Trophoblast cell (in vitro differentiated cells and primary cell): ENCODE measurements at regions not wholly inside any gene's neighbourhood (a gene's known extent, or its start where the extent isn't known, plus 50 kb on each side); places are given as distances from the start of the nearest gene placed in this dataset.

ENCODE experiments used
- DNase-seq, 2 donors: peaks; one replicate each; pipeline ENCODE4 v3.0.0-alpha.2; 2016
- H2AFZ ChIP-seq: 2 replicates; pipeline ENCODE4 v1.6.1; 2013; ENCODE audit warnings: low read length, moderate library complexity, mild to moderate bottlenecking; ENCODE audit not compliant: insufficient read depth, poor library complexity
- H2AK5ac ChIP-seq: 2 replicates; pipeline ENCODE4 v1.6.1; 2013; ENCODE audit warnings: mild to moderate bottlenecking, low read length
- H2BK120ac ChIP-seq: 2 replicates; pipeline ENCODE4 v1.6.1; 2013; ENCODE audit warnings: low read length, mild to moderate bottlenecking, moderate library complexity; ENCODE audit not compliant: insufficient read depth, poor library complexity
- H2BK12ac ChIP-seq: 2 replicates; pipeline ENCODE4 v1.6.1; 2013; ENCODE audit warnings: mild to moderate bottlenecking, low read length, moderate library complexity
- H2BK5ac ChIP-seq: 2 replicates; pipeline ENCODE4 v1.6.1; 2013; ENCODE audit warnings: low read length, low read depth, moderate library complexity, mild to moderate bottlenecking; ENCODE audit not compliant: poor library complexity
- H3K14ac ChIP-seq: 2 replicates; pipeline ENCODE4 v1.6.1; 2013; ENCODE audit warnings: mild to moderate bottlenecking, low read length
- H3K18ac ChIP-seq: 2 replicates; pipeline ENCODE4 v1.6.1; 2013; ENCODE audit warnings: mild to moderate bottlenecking, low read length
- H3K23ac ChIP-seq: 2 replicates; pipeline ENCODE4 v1.6.1; 2013; ENCODE audit warnings: low read length
- H3K27ac ChIP-seq: 2 replicates; pipeline ENCODE4 v1.5.1; 2013; ENCODE audit warnings: low read depth, mild to moderate bottlenecking, inconsistent platforms, low read length, moderate library complexity
- H3K27me3 ChIP-seq: 2 replicates; pipeline ENCODE4 v1.6.1; 2013; ENCODE audit warnings: inconsistent platforms, mild to moderate bottlenecking, low read length, moderate library complexity; ENCODE audit not compliant: insufficient read depth
- H3K36me3 ChIP-seq, 2 experiments: 1 replicate in 1 of 2; 2 replicates in 1 of 2; pipeline ENCODE4 v1.6.1; 2013; ENCODE audit warnings: low read length in 2 of 2, mild to moderate bottlenecking in 2 of 2, moderate library complexity in 1 of 2; ENCODE audit not compliant: insufficient read depth in 2 of 2, control insufficient read depth in 1 of 2
- H3K4ac ChIP-seq: 2 replicates; pipeline ENCODE4 v1.6.1; 2013; ENCODE audit warnings: low read depth, mild to moderate bottlenecking, low read length, moderate library complexity
- H3K4me1 ChIP-seq, 2 experiments: 1 replicate in 1 of 2; 2 replicates in 1 of 2; pipeline ENCODE4 v1.6.1; 2013; ENCODE audit warnings: low read length in 2 of 2, mild to moderate bottlenecking in 2 of 2, moderate library complexity in 1 of 2; ENCODE audit not compliant: insufficient read depth in 2 of 2, control insufficient read depth in 1 of 2
- H3K4me2 ChIP-seq: 2 replicates; pipeline ENCODE4 v1.6.1; 2013; ENCODE audit warnings: inconsistent platforms, mild to moderate bottlenecking, low read length, moderate library complexity
- H3K4me3 ChIP-seq: 2 replicates; pipeline ENCODE4 v1.5.1; 2013; ENCODE audit warnings: mild to moderate bottlenecking, low read depth, low read length, inconsistent platforms
- H3K79me1 ChIP-seq: one replicate; pipeline ENCODE4 v1.6.1; 2013; ENCODE audit warnings: low read length
- H3K79me2 ChIP-seq: 2 replicates; pipeline ENCODE4 v1.6.1; 2013; ENCODE audit warnings: low read length, mild to moderate bottlenecking; ENCODE audit not compliant: control insufficient read depth, insufficient read depth, poor library complexity
- H3K9ac ChIP-seq: 2 replicates; pipeline ENCODE4 v1.6.1; 2013; ENCODE audit warnings: mild to moderate bottlenecking, low read length
- H3K9me3 ChIP-seq: 2 replicates; pipeline ENCODE4 v1.6.1; 2013; ENCODE audit warnings: low read depth, mild to moderate bottlenecking, control low read depth, inconsistent platforms, low read length; ENCODE audit not compliant: insufficient read depth
- H4K12ac ChIP-seq: 2 replicates; pipeline ENCODE4 v1.6.1; 2013; ENCODE audit warnings: low read depth, mild to moderate bottlenecking, low read length, moderate library complexity
- H4K8ac ChIP-seq: 2 replicates; pipeline ENCODE4 v1.6.1; 2013; ENCODE audit warnings: low read depth, mild to moderate bottlenecking, low read length, moderate library complexity
- H4K91ac ChIP-seq: one replicate; pipeline ENCODE4 v1.6.1; 2013; ENCODE audit warnings: low read depth, mild to moderate bottlenecking, low read length, moderate library complexity
- WGBS: extraction: QIAGEN DNeasy Blood & Tissue Kit; methylation state at CpG from one replicate; pipeline ENCODE4 v1.1.7; 2013; ENCODE audit warnings: missing lambda C conversion rate; ENCODE audit not compliant: insufficient read length, insufficient coverage; ENCODE audit errors: extremely low coverage; 5-methylcytosine and 5-hydroxymethylcytosine counted together

GRCh38 chr3:110789315-110789714 is 282.3 kb upstream of the NECTIN3 start:
- H3K4me2 ChIP-seq, result no peak overlapping the region
- peaks cover 0 to 3% of the 10 kb centered on the region in 2 experiments for H3K4me1 ChIP-seq
- H2BK120ac ChIP-seq, result no peak overlapping the region
- H2AK5ac ChIP-seq, result no peak overlapping the region
- no peak overlapping the region for H3K23ac ChIP-seq
- H2BK5ac ChIP-seq, result no peak overlapping the region
- H3K79me2 ChIP-seq, result no peaks in the 10 kb centered on the region
- H3K14ac ChIP-seq, result no peak overlapping the region
- no peak overlapping the region for H3K27ac ChIP-seq
- H3K4me3 ChIP-seq, result no peak overlapping the region
- H2BK12ac ChIP-seq, result no peak overlapping the region
- no peak overlapping the region for H3K18ac ChIP-seq
- H4K12ac ChIP-seq, result no peak overlapping the region
- H3K4ac ChIP-seq, result no peak overlapping the region
- H2AFZ ChIP-seq, result no peak overlapping the region
- H4K8ac ChIP-seq, result no peak overlapping the region
- H3K36me3 ChIP-seq, result no peaks in the 10 kb centered on the region
- H3K9me3 ChIP-seq, result no peaks in the 10 kb centered on the region
- no peaks in the 10 kb centered on the region for H3K79me1 ChIP-seq
- DNase-seq, result peak in 1 of 2 donors; percentile 66
- H4K91ac ChIP-seq, result no peak overlapping the region
- WGBS, result no CpG with 5 or more reads among the region's 2 CpGs
- no peaks in the 10 kb centered on the region for H3K27me3 ChIP-seq
- H3K9ac ChIP-seq, result no peak overlapping the region

GRCh38 chr3:110790631-110791030 is 281.0 kb upstream of the NECTIN3 start:
- no peak overlapping the region for H4K8ac ChIP-seq
- no peak overlapping the region for H2BK5ac ChIP-seq
- H4K91ac ChIP-seq, result no peak overlapping the region
- no peak overlapping the region for H3K4me2 ChIP-seq
- H3K4ac ChIP-seq, result no peak overlapping the region
- H2AK5ac ChIP-seq, result no peak overlapping the region
- no peak overlapping the region for H3K27ac ChIP-seq
- peaks cover 0 to 3% of the 10 kb centered on the region in 2 experiments for H3K4me1 ChIP-seq
- no peaks in the 10 kb centered on the region for H3K79me1 ChIP-seq
- H2BK120ac ChIP-seq, result no peak overlapping the region
- DNase-seq, result no peak
- WGBS, result 100% methylated on average over 1 of the region's 2 CpGs
- H3K18ac ChIP-seq, result no peak overlapping the region
- H2BK12ac ChIP-seq, result no peak overlapping the region
- no peak overlapping the region for H3K9ac ChIP-seq
- H3K36me3 ChIP-seq, result no peaks in the 10 kb centered on the region
- H3K4me3 ChIP-seq, result no peak overlapping the region
- H3K79me2 ChIP-seq, result no peaks in the 10 kb centered on the region
- no peaks in the 10 kb centered on the region for H3K9me3 ChIP-seq
- no peak overlapping the region for H3K23ac ChIP-seq
- no peak overlapping the region for H4K12ac ChIP-seq
- no peak overlapping the region for H3K14ac ChIP-seq
- no peaks in the 10 kb centered on the region for H3K27me3 ChIP-seq
- no peak overlapping the region for H2AFZ ChIP-seq

- Histone ChIP-seq H3K79me1 (no peaks in the 10 kb centered on the region), H3K14ac (no peak overlapping the region), H3K27ac (no peak overlapping the region), H2BK12ac (no peak overlapping the region), H2BK120ac (no peak overlapping the region), H3K4me1 (peaks cover 0 to 3% of the 10 kb centered on the region in 2 experiments), H2AK5ac (no peak overlapping the region), H4K91ac (no peak overlapping the region), H4K12ac (no peak overlapping the region), H2AFZ (no peak overlapping the region), H3K9ac (no peak overlapping the region), H3K4ac (no peak overlapping the region), H4K8ac (no peak overlapping the region), H3K4me2 (no peak overlapping the region), H3K36me3 (no peaks in the 10 kb centered on the region), H3K9me3 (no peaks in the 10 kb centered on the region), H3K18ac (no peak overlapping the region), H3K27me3 (no peaks in the 10 kb centered on the region), H3K4me3 (no peak overlapping the region), H3K23ac (no peak overlapping the region), H2BK5ac (no peak overlapping the region), H3K79me2 (no peaks in the 10 kb centered on the region)
- no peak for DNase-seq
- no CpG with 5 or more reads among the region's 2 CpGs for WGBS
Observed at GRCh38 chr3:110791995-110792686, 279.5 kb upstream of the NECTIN3 start.

GRCh38 chr3:110793611-110794010 is 278.0 kb upstream of the NECTIN3 start:
- no peak overlapping the region for H3K9ac ChIP-seq
- no peak overlapping the region for H4K12ac ChIP-seq
- H3K36me3 ChIP-seq, result no peaks in the 10 kb centered on the region
- no peak overlapping the region for H2AFZ ChIP-seq
- no peak overlapping the region for H4K8ac ChIP-seq
- no peak overlapping the region for H3K14ac ChIP-seq
- no peak for DNase-seq
- H3K27me3 ChIP-seq, result no peaks in the 10 kb centered on the region
- no peak overlapping the region for H4K91ac ChIP-seq
- no peak overlapping the region for H3K27ac ChIP-seq
- H3K4ac ChIP-seq, result no peak overlapping the region
- no peak overlapping the region for H2BK12ac ChIP-seq
- no peak overlapping the region for H3K23ac ChIP-seq
- no peak overlapping the region for H2BK120ac ChIP-seq
- WGBS, result no CpG with 5 or more reads among the region's 1 CpG
- no peaks in the 10 kb centered on the region for H3K79me2 ChIP-seq
- H3K9me3 ChIP-seq, result no peaks in the 10 kb centered on the region
- no peak overlapping the region for H3K18ac ChIP-seq
- H3K4me3 ChIP-seq, result no peak overlapping the region
- no peak overlapping the region for H3K4me2 ChIP-seq
- no peak overlapping the region for H2BK5ac ChIP-seq
- no peaks in the 10 kb centered on the region for H3K79me1 ChIP-seq
- no peak overlapping the region for H2AK5ac ChIP-seq
- peaks cover 0 to 3% of the 10 kb centered on the region in 2 experiments for H3K4me1 ChIP-seq
